NCI-H146 treated with DMSO at 0.1 percent for 48 hours (cell line): ENCODE measurements at regions not wholly inside any gene's neighbourhood (a gene's known extent, or its start where the extent isn't known, plus 50 kb on each side); places are given as distances from the start of the nearest gene placed in this dataset.

Source experiments
- DNase-seq: peaks from one replicate; lab custom pipeline; 2025; ENCODE audit not compliant: unreplicated experiment; lab: John Stamatoyannopoulos, UW

DNA sequence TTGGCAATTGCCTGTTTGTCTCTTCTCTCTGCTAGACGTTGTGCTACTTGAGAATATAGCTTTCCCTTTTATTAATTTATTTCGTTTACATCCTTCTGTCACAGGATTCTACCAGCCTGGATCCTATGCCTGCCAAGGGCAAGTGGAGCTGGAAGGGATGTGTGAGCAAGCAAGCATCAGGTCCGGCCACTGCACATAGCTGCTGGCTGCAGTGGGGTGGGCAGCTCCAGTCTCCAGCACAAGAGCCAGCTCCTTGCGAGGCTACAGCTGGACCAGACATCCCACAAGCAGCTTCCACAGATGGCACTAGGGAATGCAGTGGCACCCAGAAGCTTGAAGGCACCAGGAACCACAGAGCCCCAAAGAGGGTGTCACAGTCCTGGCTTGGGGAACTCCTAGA is 225.0 kb downstream of the KCNC2 start:
- DNase-seq = no peak

DNA sequence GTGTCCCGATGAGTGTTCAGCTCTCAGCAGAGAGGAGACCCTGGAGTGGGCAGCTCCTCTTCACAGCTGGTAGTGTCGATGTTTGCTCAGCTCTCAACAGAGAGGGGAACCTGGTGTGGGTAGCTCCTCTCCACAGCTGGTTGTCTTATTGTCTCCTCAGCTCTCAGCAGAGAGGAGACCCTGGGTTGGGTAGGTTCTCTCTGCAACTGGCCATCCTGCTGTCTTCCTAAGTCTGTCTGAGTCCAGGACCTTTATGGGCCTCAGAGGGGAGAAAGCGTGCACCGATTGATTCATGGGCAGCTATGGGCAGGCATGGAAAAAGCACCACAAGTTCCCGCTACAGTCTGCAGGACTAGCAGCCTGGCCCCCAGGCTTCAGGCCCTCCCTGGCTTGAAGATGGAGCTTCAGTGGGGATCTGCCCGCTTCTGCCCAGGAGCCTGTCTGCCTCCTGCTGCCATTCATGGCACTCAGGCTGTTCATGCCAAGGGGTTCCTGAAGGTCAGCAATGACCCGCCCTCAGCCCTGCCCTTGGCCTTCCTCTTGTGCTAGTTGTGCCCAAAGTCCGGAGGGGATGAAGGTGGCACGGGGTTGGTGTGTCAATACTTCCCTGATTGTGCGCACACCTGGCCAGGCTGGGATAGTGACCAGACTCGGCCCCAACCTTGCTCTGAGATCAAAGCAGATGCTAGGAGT is 224.2 kb downstream of the KCNC2 start:
- DNase-seq = no peak

- no peak for DNase-seq
Observed at GRCh38 chr12:74985986-74986319, 223.7 kb downstream of the KCNC2 start.

- DNase-seq = no peak
Observed at GRCh38 chr12:74988156-74988555, 221.5 kb downstream of the KCNC2 start.
